Posterior vena cava (tissue), 2 donors: ENCODE measurements at regions not wholly inside any gene's neighbourhood (a gene's known extent, or its start where the extent isn't known, plus 50 kb on each side); places are given as distances from the start of the nearest gene placed in this dataset.

Source experiments
- DNase-seq: peaks from one replicate; pipeline ENCODE4 v3.0.0-alpha.2; 2020; ENCODE audit warnings: low spot score
- intact Hi-C, 2 donors: fragments of 100-400 bp; cut with DNase I; formaldehyde crosslinking; loops; one replicate each; pipeline versions ENCODE4 v1.14.1 to v1.14.2; 2022 to 2023
- donor health status: DM: yes; HTN: yes; CAD: no.
- donor health status: DM: yes; HTN: yes; CAD: no.

GRCh38 chr11:119991669-119992068 lies 146.2 kb downstream of the TRIM29 start:
- intact Hi-C loops, result no loop called here
- no peak for DNase-seq

DNA sequence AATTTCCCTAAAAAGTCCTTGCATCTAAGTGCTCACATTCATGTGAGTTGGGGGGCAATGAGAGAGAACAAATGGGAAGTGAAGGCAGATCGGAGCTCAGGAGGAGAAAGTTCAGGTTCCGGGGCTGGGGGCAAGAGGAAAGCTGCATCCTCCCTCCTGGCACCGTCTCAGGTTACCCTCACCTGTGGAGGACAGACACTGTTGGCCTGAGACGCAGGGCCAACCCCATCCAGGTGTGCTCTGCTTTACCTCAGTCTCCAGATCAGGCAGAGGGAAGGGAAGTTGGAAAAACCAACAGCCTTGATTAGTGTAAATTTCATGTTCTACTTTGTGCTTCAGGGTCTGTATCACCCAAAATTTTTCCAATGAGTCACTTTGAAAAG lies 146.9 kb downstream of the TRIM29 start:
- intact Hi-C loops, result no loop called here
- DNase-seq, result no peak

- DNase-seq, result peak; percentile 84
- intact Hi-C loops, result no loop called here
Measured at GRCh38 chr11:119990309-119991021, 147.4 kb downstream of the TRIM29 start.

GRCh38 chr11:119989159-119989821 lies 148.6 kb downstream of the TRIM29 start:
- intact Hi-C loops, result loop anchor here in 1 of 2 donors (1.0 kb wide), 1 partner anchor 41 kb away; no protein-coding TSS in a partner anchor
- peak; percentile 22 for DNase-seq

GRCh38 chr11:119985551-119985950 lies 152.4 kb downstream of the TRIM29 start:
- intact Hi-C loops, result no loop called here
- no peak for DNase-seq

GRCh38 chr11:119983816-119984215 lies 154.1 kb downstream of the TRIM29 start:
- no peak for DNase-seq
- intact Hi-C loops, result no loop called here

GRCh38 chr11:119983240-119983732 lies 154.6 kb downstream of the TRIM29 start:
- intact Hi-C loops, result no loop called here
- DNase-seq, result no peak

DNA sequence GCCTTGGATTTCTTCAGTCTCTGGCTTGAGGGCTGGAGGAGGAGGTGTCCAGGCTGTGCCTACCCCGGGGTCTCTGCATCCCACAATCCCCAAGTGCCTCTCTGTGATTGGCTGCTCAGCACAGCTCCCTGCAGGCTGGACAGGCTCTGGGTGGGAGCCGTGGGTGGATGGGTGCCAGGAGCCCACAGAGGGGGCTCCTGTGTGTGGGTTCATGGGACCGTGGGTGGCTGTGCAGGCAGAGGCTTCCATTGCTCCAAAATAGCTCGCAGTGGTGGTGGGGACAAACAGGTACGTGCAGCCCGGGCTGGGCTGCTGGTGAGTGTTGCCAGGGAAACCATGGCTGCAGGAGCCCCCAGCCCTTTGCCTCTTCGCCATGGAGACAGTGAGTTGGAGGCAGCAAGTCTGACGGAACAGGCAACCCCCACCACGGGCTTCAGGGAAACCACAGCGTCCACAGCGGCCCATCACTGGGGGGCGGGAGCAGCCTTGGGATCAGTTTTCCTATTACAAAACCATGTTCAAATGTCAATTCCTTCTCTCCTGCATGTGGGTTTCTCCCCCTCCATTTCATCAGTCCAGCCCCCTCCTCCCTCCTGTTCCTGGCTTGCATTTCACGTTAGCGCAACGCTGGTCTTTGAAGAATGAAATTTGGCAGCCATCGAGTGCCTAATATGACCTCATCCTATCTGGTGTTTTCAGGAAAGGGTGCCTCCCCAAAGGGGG lies 155.2 kb downstream of the TRIM29 start:
- intact Hi-C loops, result no loop called here
- DNase-seq, result no peak

GRCh38 chr11:119980431-119980830 lies 157.5 kb downstream of the TRIM29 start:
- intact Hi-C loops, result no loop called here
- no peak for DNase-seq

DNA sequence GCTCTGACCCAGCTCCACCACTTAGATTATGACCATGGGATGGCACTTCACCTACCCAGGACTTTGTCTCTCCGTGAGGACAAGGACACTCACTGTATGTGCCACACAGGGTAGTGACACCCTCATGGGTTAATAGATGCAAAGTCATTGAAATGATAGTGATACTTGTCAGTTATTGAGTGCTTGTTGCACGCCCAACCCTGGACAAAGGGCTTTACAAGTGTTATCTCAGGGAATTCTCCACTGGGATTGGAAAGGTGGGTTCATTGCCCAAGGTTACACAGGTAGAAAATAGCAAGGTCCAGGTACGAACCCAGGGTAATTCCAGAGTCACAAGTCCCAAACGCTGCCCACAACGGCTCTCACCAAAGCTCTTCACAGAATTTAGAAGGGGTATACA lies 158.2 kb downstream of the TRIM29 start:
- no peak for DNase-seq

GRCh38 chr11:119978696-119979095 lies 159.2 kb downstream of the TRIM29 start:
- no peak for DNase-seq
- intact Hi-C loops, result no loop called here

More for the DNA sequence above, 158.2 kb downstream of the TRIM29 start:
- intact Hi-C loops, result no loop called here

- no peak for DNase-seq
- intact Hi-C loops, result no loop called here
Measured at GRCh38 chr11:119977881-119978280, 160.0 kb downstream of the TRIM29 start.

GRCh38 chr11:119977561-119977860 lies 160.4 kb downstream of the TRIM29 start:
- intact Hi-C loops, result no loop called here

DNA sequence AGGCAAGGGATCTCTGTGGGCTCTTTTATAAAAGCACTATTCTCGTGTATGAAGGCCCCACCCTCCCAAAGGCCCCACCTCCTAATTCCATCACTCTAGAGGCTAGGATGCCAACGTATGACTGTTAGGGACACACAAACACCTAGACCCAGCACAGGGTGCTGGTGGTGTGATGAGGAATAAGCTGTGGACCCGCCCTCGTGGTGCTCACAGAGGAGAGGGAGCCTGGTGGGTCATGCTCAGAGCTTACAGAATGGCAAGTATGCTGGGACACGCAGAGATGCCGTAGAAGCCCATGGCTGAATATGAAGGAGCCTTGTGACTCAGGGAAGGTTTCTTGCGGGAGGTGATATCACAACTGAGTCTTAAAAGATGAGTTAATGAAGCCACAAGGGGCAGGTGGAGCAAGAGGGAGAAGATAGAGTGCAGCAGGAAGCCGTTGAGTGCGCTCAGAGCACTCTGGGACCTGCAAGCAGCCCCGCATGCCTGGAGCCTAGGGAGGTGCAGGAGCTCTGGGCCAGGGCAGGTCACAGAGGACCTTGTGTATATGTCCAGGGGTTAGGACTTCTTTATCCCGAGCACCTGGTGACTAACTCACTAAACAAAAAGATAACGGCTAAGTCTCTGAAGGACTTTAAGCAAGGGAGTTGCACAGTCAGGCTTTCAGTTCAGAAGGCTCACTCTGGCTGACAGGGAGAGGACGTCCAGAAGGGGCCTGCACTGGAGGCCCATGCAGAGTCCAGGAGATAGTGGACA lies 160.9 kb downstream of the TRIM29 start:
- intact Hi-C loops, result no loop called here

More at GRCh38 chr11:119977561-119977860, 160.4 kb downstream of the TRIM29 start:
- DNase-seq, result no peak

DNA sequence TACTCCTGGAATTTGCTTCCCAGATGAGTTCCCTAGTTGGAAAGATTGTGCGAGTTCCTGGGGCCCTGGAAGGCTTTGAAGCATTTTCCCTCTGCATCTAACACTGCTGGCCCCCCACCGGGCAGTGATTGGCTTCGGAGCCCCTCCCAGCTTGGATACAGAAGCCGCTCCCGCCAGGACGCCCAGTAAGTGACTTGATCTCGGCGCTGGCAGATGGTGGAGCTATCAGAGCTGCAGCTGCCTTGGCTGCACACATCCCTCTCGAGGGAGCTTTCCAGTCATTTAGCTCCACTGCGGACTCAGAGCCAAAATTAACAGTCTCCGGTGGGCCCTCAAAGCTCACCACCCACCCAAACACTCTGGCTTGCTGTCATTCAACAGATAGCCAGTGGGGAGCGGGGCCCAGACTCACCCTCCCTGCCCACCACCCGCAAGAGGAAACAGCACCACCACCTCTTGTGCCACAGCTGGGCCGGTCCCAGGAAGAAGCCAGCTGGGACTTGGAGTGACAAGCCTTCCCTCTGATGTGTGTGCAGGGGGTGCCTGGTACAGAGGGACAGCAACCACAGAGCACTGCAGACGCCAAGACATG lies 162.3 kb downstream of the TRIM29 start:
- no peak for DNase-seq
- intact Hi-C loops, result no loop called here

More for the DNA sequence above, 160.9 kb downstream of the TRIM29 start:
- DNase-seq, result no peak

DNA sequence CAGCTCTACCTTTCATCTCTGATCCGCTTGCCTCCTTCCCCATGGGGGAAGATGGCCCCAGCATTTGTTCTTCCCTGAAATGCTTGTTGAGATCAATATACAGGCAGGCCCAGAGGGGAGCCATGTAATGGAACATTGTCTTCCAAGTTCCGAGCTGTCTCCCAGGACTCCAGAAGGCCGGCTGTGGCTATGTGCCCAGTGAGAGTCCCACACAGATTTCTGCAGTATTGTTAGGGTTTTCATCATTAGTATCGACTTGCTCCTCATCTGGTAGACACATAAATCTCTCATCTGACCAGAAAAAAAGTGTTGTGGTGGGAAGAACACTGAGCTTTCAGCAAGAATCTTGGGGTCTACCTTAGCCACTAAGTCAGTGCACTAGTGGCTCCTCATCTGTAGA lies 163.4 kb downstream of the TRIM29 start:
- no peak for DNase-seq
- intact Hi-C loops, result no loop called here

GRCh38 chr11:119974051-119974450 lies 163.9 kb downstream of the TRIM29 start:
- no peak for DNase-seq
- intact Hi-C loops, result no loop called here

DNA sequence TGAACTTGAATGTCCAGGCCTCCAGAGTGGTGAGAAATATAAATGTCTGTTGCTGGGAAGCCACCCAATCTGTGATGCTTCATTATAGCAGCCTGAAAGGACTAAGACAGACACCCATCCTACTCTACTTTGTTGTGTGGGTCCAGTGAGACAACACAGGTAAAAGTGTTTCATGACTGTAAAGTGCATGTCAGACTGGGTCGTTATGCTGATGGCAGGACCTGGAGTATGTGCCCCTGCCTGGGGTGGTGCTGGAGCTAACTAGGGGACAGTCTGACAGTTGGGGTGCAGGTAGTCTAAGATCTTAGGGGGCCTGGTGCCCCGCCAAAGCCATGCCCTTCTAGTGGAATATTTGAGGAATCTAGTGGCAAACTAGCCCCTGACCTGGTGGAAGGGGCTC lies 165.6 kb downstream of the TRIM29 start:
- no peak for DNase-seq

GRCh38 chr11:119970555-119971304 lies 167.2 kb downstream of the TRIM29 start:
- intact Hi-C loops, result no loop called here
- no peak for DNase-seq

More for the DNA sequence above, 165.6 kb downstream of the TRIM29 start:
- intact Hi-C loops, result no loop called here
